ENCODE measurements at regions not wholly inside any gene's neighbourhood (a gene's known extent, or its start where the extent isn't known, plus 50 kb on each side); places are given as distances from the start of the nearest gene placed in this dataset.
"Not testable (repeated sequence)": the region's sequence is repeated elsewhere in the genome, so short reads cannot be mapped to it uniquely, and the experiment has no call there.

DNA sequence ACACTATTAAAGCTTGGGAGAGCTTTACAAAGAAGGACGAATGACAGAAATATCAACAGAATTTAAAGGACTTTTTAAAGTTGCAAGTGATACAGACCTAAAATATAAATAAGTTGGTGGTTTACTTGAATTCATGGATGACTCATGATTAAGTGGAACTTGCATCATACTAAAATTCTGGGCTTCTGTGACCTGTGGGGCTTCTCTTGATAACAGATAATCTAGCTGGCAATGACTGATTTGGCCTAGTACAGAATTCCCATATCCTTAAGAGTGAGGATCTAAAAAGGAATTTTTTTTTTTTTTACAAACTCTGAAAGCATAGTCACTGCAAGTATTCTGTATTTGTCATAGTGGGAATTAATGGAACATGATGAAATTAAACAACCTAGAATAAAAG, 543.7 kb upstream of the SGCD start:
- no peak for DNase-seq

DNA sequence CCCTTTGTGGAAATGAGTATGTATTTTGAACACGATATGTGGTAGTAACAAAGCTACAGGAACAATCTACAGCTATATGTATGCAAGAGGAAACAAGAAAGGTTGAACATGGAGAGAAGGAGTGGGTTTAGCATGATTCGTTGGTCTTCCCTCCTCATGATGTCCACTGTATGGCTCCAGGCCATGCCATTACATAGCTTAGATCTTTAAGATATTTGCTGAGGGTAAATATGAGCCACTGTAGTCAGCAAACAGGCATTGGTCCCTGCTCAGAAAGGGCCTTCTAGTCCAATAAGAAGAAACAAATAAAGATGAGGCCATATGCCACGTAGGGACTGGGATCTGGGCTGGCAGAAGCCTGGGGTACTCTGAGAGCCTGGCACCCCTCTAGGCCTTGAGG, 543.2 kb upstream of the SGCD start:
- no peak for DNase-seq

DNA sequence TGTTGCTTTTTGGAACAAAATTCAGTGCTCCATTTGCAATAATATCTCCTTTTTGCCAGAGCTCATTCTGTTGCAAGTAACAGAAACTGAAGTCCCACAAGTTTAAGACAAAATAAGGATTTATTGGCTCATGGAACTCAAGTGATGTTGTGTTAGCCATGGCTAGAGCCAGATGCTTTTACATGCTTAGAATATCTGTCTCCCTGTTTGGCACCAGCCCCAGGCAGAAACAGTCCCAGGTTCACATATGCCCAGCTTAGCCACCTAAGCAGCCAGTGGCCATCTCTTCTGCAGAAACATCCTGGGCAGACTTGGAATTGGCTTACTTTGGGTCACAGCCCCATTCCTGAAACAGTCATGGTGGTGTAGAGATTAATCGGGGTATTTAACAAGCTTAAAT, 540.9 kb upstream of the SGCD start:
- DNase-seq: no peak

DNA sequence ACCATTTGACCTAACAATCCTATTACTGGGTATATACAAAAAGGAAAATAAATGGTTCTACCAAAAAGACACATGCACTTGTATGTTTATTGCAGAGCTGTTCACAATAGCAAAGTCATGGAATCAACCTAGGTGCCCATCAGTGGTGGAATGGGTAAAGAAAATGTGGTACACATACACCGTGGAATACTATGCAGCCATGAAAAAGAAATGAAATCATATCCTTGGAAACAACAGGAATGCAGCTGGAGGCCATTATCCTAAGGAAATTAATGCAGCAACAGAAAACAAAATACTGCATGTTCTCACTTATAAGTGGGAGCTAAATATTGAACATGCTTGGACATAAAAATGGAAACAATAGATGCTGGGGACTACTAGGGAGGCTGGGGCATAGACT, 534.1 kb upstream of the SGCD start:
- DNase-seq: no peak

DNA sequence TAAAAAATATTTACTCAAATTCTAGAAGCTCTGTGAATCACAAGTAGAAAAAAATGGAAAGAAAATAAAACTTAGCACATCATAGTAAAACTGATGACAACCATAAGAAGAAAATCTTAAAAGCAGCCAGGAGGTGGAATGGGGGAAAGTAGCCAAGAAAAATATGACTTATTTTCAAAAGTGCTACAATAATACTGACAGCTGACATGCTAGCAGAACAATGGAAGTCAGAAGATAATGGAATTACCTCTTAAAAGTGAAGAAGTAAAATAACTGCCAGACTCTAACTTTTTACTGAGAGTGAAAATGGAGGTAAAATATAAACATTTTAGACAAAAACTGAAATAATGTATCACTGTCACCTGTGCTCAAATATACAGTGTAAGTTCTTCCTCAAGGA, 532.2 kb upstream of the SGCD start:
- peak; percentile 9 for DNase-seq

DNA sequence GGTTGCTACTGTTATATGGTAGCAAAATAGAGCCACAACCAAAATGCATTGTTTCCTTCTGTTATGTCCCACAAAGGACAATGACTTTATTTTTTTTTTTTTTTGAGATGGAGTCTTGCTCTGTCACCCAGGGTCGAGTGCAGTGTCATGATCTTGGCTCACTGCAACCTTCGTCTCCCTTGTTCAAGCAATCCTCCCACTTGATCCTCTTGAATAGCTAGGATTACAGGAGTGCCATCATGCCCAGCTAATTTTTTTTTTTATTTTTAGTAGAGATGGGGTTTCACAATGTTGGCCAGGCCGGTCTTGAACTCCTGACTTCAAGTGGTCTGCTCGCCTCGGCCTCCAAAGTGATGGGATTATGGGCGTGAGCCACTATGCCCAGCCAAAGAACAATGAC, 527.7 kb upstream of the SGCD start:
- DNase-seq: no peak

DNA sequence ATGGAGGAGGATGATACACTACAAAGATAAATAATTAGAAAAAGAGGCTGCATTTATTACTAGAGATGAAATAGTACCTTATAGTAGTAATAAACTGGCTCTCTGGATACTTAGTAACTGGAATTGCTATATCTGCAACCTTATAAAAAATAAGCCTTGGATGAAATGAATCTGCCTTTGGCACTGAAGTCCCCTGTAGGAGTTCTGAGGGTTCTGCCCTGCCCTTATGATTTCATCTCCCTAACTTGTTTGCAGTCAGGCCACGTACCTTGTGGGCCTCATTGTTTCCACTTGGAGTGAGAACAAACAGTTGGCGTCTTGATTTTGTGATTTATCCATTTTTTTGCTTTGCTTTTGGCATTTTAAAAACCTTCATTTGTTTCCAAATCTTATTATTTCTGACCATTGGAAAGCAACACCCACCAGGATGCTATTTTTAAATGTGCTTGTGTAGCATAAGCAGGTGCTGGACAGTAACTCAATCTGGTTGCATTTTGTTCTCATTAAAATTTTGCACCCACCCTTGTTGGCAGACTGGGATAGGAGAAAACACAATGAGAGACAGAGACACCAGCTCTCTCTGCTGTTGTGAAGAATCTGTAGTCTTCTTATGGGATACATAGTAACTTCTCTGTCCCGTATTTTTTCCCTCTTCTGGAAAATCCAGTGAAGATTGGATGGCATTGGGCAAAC, 518.9 kb upstream of the SGCD start:
- DNase-seq: no peak

DNA sequence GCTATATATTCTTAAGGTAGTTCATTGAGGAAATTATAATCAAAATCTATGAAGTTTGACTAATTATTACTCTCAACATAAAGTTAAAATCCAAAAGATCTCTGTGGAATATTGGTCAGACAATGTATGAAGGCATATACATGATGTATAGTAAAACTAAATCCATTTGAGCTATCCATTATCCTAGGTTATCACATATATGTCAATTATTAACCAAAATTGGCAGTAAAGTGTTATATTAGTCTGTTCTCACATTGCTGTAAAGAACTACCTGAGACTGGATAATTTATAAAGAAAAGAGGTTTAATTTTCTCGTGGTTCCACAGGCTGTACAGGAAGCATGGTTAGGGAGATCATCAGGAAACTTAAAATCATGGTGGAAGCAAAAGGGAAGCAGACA, 511.7 kb upstream of the SGCD start:
- DNase-seq: no peak

DNA sequence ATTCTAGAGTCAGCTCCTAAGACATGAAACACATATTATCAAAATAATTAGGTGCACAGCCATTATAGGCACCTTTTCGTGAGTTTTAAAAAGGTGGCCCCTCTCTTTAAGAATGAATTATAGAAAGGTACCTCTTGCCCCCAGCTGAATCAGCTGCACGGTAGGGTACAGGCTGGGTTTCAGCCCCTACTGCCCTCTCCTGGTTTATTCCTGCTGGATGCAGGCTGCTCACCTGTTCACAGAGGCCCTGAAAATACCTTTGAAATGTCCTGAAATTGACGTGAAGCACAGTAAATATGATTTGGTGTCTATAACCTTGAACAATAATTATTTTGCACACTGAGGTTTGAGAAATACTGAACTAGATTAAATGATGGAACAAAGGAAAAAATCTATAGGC, 504.8 kb upstream of the SGCD start:
- DNase-seq: no peak

DNA sequence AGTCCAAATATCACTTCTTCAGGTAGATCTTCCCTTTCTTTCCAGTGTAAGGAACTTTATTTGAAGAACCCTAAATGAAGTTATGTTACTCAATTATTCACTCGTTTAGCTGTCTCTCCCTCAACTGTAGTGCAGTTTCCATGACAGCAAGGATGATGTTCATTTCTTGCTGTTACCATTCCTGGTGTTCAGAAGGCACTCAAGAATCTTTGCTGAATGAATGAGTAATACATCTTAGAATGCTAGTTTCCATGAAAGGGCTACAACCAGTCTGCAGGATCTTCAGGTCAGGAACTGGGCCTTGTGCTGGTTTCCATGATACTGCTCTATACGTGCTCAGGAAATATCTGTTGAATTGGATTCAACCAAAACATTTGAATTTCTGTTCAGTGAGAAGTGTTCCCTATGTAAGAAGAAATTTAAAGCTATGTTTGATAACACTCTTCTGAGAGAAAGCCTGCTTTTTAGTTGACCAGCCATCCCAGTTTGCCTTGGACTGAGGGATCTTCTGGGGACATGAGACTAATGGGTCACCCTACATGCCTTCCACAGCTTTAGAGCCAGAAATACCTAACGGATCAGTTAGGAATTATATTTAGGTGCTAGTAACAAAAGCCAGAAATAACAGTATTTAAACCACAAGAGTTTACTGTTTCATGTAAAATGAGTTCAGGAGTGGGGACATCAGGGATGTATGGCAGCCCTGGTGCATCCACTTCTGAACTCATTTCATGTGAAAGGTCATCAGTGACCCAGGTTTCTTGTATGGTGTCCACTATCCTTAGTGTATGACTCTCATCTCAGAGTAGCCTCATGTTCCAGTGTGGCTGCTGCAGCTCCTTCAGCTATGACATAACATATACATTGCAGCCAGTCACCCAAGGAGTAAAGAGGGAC, 500.1 kb upstream of the SGCD start:
- no peak for DNase-seq

DNA sequence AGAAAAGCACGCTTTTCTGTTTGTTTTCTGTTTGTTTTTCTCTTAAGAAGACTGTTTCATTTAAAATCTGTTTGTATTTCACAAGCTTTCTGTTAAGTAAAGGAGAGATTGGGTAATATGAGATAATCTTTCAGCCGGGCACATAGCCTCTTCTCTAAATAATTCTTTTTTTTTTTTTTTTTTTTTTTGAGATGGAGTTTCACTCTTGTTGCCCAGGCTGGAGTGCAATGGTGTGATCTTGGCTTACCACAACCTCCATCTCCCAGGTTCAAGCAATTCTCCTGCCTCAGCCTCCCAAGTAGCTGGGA, 499.5 kb upstream of the SGCD start:
- not testable (repeated sequence) for DNase-seq

DNA sequence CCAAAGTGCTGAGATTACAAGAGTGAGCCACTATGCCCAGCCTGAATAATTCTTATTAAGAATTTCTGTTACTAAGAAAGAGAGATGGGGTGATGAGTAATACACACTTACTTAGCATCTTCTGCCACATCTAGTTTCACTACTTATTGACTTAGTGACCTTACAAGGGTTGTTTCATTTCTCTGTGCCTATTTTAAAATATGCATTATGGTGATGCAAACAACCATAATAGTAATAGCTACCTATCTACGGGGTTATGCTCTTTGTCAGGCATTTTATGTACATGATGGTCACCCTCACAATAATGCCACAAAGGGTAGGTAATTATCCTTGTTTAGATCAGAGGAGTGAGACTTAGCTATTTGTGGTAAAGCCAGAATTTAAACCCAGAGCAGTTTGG, 499.0 kb upstream of the SGCD start:
- no peak for DNase-seq

DNA sequence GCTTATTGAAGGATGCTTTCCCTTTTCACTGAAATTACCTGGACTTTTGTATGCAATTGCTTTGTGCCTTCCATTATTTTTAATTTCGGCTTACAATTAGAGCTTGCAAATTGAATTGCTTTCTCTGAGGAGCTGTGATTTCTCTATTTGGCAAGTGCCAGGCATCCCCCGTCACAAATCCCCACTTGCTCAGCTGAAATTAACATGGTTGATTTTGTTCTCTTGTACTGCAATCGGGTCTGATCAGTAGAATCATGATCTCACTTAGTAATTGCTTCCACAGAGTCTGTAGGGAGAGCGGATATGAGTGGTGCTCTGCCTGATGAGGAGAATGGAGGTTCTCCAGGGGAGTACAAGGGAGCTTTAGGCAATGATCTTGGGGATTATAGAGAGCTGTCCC, 495.5 kb upstream of the SGCD start:
- no peak for DNase-seq

DNA sequence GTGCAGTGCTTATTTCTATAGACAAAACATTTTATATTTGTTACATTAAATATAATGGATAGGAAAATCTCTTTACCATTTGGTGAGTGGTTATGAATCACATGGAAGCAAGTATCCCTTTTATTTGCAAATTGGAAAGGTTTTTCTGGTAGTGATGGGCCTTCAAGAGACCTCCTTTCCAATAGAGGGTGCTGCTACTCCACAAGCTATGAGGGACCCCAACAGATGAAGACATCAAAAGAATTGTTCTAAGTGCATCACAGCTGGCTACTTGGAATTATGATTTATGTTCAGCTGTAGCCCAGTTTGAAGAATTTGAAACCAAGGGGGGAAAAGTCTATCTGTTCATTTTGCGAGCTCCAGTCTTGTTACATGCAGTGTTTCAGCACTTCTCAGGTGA, 493.7 kb upstream of the SGCD start:
- peak; percentile 3 for DNase-seq

DNA sequence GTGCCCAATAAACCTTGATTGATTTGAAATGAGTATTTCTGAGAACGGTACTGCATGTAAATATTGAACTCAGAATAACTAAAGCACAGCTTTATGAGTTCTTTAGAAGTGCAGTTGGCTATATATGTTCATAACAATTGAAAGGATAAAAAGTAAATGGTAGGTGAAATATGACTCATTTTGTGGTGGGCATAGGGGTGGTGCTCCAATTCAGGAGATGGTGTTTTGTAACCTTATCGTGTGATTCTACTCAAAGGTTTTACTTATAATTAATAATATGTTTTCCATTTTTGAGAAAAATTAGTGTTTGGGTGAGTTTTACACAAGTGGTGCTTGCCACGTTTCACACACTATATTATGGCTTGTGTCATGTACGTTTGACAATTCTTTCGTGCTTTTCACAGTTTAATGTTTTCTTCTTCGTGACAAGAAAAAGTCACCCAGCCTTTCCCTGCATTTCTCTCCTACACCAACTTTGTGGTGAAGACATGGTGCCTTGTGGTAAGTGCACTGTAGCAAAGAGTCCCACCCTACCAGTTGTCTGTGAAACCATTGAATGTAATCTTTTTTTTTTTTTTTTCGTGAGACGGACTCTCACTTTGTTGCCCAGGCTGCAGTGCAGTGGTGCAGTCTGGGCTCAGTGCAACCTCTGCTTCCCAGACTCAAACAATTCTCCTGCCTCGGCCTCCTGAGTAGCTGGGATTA, 492.5 kb upstream of the SGCD start:
- DNase-seq: no peak

DNA sequence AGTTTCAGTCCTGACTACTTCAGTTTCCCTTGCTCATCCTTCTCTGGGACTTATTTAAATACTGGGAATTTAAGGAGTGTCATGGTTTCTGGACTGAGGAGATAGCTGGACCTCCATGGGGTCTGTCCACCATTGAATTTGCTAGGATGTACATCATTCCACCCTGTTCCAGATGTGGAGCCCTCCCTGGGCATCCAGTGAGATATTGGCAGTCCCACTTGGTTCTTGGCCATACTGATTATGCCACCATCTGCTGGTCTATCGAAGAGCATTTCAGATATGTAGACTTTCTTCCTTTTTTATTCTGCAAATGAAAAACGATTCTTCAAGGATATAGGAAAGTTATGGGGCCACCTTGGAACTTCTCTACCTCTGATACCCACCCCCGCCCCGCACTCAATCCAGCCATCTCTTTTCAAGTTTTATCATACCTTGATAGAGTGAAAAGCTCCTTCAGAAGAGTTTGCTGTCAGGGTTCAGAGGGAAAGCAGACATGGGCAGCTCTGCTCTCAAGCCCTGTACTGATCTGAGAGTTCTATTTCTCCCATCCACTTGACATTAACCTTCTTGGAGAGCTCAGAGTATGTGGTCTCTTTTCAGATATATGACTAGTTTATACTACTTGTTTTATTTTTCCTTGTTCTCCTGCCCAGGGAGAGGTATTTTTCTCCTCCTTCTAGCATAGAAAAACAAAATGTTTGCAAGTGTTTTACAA, 490.7 kb upstream of the SGCD start:
- no peak for DNase-seq

DNA sequence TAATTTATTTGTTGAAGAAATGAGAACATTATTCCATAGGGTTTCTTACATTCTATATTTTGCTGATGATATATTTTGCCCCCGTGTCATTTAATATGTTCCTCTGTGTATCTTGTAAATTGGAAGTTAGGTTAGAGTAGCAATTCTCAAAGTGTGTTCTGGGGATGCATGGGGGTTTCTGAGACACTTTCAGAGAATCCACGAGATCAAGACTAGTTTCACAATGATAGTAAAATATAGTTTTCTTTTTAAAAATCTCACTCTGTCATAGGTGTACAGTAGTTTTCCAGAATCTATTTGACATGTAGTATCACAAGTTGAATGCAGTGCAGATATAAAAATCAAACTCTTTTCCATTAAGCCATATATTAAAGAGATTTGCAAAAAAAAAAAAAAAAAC, 488.6 kb upstream of the SGCD start:
- DNase-seq: no peak

DNA sequence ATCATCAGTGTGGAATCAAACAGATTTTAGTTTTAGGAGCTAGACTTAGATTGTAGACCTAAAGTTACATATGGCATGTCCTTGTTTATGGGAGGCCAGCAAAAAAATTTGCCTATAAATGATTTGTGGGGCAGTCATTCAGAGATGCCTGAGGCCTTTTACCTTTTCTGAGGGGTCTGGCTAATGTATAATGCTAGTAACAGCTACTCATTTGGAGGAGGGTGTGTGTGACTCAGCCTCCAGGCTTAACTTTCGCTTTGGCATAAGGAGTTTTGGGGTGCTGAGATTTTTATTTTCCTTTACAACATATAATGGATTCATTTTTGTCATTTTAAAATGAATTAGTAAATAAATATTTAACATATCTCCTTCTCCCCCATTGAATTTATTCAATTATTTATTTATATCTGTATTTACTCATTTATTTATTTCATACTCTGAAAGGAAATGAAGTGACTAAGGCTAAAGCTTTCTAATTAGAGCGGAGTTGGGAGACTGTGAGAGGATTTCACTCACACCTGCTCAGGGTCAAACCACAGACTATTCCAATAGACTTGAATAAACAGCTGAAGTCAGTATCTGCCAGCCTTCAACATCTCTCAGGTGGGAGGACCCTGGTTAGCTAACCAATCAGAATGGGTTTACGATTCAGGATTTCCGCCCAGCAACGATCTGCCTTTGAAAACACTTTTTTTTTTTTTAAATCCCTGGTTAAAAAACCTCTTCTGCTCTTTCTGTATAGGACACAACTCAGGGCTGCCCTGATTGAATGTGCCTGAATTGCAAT, 487.5 kb upstream of the SGCD start:
- no peak for DNase-seq

DNA sequence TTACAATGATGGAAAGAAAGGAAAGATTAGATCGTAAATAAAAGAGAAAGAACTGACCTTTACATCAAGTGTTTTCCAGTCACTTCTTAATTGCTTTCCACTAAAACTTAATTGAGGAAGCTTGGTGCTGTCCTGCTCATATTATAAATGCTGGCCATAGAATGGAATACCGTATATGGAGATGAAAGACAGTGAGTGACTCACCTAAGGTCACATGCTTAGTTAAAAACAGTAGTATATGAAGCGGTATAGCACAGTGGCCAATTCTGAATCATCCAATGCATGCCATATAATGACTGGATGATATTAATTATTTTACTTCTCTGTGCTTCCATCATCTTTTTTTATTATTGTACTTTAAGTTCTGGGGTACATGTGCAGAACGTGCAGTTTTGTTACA, 482.4 kb upstream of the SGCD start:
- no peak for DNase-seq

DNA sequence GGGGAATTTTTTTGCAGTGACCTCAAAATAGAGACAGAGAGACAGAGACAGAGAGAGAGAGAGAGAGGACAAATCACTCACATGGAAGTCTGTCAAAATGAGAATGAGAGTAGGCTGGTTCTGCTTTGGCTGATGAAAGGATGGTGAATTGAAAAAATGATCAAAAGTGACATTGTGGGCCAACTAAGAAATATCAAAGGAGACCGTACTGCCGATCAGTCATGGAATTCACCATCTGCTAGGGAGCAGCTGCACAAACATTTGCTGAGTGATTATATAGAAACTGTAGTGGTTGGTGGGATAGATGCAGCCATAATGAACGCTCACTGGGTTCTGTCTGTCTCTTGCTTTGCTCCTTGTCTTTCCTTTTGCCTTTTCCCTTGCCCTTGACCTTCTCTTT, 476.6 kb upstream of the SGCD start:
- DNase-seq: no peak

DNA sequence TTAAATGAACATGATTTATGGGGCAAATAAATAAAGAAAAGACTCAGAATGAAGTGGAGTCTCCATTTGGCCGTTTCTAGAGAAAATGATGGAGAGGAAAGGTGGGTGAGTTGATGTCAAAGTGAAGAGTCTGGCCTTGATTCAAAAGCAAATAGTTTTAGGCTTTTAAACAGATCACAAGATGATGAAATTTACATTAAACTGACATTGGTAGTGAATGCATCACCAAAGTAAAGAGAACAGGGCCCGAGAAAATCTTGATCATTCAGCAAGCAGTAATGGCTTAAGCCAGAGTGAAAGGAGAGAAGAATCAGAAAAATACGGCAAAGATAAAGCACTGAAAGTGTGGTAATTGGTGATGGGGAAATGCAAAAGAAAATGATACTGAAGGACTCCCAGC, 460.0 kb upstream of the SGCD start:
- no peak for DNase-seq

DNA sequence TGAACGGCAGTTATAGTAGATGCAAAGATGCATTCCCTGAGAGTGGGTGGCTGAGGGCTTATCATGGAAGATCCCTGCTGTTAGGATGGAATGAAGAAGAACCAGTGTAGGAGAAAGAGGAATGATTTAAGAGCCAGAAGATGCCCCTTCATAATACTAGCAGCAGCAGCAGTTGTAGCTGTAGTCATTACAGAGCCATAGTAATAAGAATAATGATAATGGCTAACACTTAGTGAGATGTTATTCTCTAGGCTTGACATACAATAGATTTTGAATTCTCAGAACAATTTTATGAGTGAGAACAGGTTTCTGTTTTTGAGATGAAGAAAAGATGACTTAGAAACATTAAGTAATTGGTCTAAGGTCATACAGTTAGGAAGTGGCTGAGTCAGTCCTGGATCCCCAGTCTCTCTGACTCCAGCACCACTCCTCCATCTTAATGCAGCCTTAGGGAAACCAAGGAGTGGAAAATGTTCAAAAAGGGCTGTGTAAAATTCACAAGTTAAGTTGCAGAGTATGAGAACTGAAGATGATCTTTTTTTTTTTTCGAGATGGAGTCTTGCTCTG, 459.4 kb upstream of the SGCD start:
- no peak for DNase-seq

All from hematopoietic multipotent progenitor cell treated with erythropoietin and hydrocortisone succinate and interleukin-3 and kit ligand, for 4 days (in vitro differentiated cells).